ENCODE measurements at regions not wholly inside any gene's neighbourhood (a gene's known extent, or its start where the extent isn't known, plus 50 kb on each side); places are given as distances from the start of the nearest gene placed in this dataset.
A peak's percentile ranks its signal among the peaks of the same experiment; 100 is the strongest.
"Not testable (repeated sequence)": the region's sequence is repeated elsewhere in the genome, so short reads cannot be mapped to it uniquely, and the experiment has no call there.

DNA sequence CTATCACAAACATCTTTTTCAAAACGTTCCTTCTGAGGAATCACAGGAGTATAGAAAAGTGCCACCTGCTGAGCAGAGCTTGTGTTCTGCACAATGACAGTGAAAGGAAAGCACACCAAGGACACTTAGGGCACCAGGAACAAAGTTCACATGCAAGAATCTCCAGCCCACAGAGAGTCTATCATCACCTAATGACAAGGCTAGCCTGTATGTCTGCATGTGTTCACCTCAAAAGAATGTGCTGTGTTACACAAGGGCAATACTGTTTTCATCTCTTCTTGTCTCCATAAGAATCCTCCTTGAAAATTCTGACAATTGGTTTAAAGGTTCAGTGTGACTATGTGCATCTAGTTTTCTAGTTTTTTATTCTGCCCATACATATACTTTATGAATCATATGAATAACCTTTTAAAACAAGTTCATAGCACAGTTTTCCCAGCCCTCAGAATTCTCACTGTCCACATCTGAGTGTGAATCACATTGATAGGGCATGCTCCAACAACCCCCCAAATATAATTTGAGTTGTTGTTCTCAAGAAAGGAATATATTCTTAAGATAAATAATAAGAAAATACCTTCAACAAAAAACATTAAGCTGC, 118.0 kb downstream of the PWWP3B start:
- no peak overlapping the region for H3K27ac ChIP-seq
- FAIRE-seq, result no peak

DNA sequence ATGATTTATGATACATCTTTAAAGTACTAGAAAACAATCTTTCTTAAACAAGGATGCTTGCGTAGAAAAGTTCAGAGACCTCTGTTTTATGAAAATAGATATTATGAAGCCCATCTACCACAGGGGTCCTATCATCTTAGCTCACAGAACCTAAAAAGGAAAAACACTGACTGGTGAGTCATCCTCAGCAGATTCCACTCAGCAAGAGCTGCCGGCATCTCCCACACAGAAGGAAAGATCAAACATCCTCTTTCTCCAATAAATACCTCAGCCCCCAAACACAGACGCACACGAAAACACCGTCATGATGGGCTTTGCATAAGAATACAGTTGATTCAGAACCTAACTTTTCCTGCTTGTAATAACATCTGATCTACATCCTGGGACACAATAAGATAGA, 122.7 kb downstream of the PWWP3B start:
- H3K9me3 ChIP-seq; ATAC-seq; H3K4me3 ChIP-seq; POLR2A ChIA-PET; H3K4me1 ChIP-seq; DNase-seq (ENCODE audit: low read depth in 1 of 2, low spot score in 1 of 2); CTCF ChIA-PET; H3K4me2 ChIP-seq; FAIRE-seq; H3K27ac ChIP-seq: not testable (repeated sequence)
- no CpG with 5 or more reads among the region's 5 CpGs for WGBS (ENCODE audit: missing lambda C conversion rate)

More for the DNA sequence above, 118.0 kb downstream of the PWWP3B start:
- Histone ChIP-seq H3K4me1 (no peaks in the 10 kb centered on the region), H3K9me3 (no peaks in the 10 kb centered on the region), H3K4me2 (no peak overlapping the region), H3K4me3 (no peak overlapping the region)
- POLR2A ChIA-PET, result no interaction called here
- CTCF ChIA-PET, result no interaction called here
- no peak for ATAC-seq
- DNase-seq (ENCODE audit: low read depth in 1 of 2, low spot score in 1 of 2), result no peak
- TF ChIP-seq BHLHE40 (IDR thresholded peaks at IDR 0.05; ENCODE audit: low read depth, low read length) (no peak), PHF8 (IDR thresholded peaks at IDR 0.05; ENCODE audit: borderline replicate concordance, low read depth) (no peak), ZSCAN20 (CRISPR knock-in tag; IDR thresholded peaks at IDR 0.05) (no peak), MAZ (IDR thresholded peaks at IDR 0.05; ENCODE audit: borderline replicate concordance, low read depth, low read length) (no peak), EP300 (IDR thresholded peaks at IDR 0.05) (no peak), POLR2AphosphoS2 (conservative IDR thresholded peaks at IDR 0.05; ENCODE audit: low read length) (no peak), ZNF302 (CRISPR knock-in tag; IDR thresholded peaks at IDR 0.05) (no peak), CBX8 (IDR thresholded peaks at IDR 0.05) (no peak), ELK1 (IDR thresholded peaks at IDR 0.05; ENCODE audit: low read depth, low read length) (no peak), E2F6 (IDR thresholded peaks at IDR 0.05; ENCODE audit: borderline replicate concordance, low read depth) (no peak), EHF (CRISPR knock-in tag; IDR thresholded peaks at IDR 0.05) (no peak), FOXS1 (CRISPR knock-in tag; IDR thresholded peaks at IDR 0.05) (no peak)
- TF ChIP-seq, protein P1, sequence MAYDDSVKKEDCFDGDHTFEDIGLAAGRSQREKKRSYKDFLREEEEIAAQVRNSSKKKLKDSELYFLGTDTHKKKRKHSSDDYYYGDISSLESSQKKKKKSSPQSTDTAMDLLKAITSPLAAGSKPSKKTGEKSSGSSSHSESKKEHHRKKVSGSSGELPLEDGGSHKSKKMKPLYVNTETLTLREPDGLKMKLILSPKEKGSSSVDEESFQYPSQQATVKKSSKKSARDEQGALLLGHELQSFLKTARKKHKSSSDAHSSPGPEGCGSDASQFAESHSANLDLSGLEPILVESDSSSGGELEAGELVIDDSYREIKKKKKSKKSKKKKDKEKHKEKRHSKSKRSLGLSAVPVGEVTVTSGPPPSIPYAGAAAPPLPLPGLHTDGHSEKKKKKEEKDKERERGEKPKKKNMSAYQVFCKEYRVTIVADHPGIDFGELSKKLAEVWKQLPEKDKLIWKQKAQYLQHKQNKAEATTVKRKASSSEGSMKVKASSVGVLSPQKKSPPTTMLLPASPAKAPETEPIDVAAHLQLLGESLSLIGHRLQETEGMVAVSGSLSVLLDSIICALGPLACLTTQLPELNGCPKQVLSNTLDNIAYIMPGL (CRISPR knock-in tag; IDR thresholded peaks at IDR 0.05; ENCODE audit: borderline replicate concordance), result no peak
- 0% methylated on average over 1 of the region's 1 CpG for WGBS (ENCODE audit: missing lambda C conversion rate)

DNA sequence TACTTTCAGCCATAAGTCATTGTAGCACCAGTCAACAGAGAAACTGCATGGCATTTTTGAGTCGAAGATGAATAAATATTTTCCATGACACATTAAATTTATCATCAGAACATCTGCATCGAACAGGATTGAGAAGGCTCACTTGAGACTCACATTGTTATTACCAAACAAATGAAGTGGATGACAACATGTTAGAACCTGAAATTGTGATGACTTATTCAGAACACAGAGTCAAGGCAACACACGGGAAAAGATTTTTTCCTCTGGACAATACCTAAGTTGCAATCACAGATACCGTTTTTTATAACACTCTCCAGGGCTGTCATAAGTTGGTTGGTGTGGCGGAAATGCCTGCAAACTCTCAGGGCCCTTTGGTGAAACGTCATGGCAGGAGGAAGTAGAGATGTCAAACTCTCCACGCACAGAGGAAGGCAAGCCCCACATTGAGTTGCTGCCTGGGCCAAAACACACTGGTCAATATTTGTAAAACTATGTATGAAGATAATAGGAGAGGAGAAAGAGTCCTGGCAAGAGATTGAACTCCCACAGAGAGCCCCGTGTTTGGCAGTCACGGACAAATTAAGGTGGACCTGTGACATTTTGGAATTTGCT, 123.8 kb downstream of the PWWP3B start:
- DNase-seq (ENCODE audit: low read depth in 1 of 2, low spot score in 1 of 2); H3K4me1 ChIP-seq; CTCF ChIA-PET; H3K9me3 ChIP-seq; POLR2A ChIA-PET; ATAC-seq; H3K4me2 ChIP-seq; H3K4me3 ChIP-seq; H3K27ac ChIP-seq: not testable (repeated sequence)
- WGBS (ENCODE audit: missing lambda C conversion rate), result no CpG with 5 or more reads among the region's 9 CpGs
- peak; percentile 32 for FAIRE-seq

DNA sequence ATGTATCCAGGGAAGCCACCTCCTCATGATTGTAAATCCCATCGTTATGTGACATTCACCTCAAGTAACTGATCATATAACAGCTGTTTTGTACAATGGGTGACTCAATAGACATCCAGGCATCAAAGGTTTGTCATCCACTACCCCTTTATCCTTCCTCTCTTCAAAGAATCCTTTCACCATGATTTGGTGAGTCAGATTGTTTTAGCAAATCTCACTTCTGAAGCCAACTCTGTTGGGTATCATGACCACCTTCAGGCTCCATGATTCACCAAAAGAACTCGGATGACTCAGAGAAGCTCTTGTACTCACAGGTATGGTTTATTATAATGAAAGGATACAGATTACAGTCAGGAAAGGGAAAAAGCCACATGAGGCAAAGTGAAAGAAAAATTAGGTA, 132.1 kb downstream of the PWWP3B start:
- H3K4me2 ChIP-seq, result no peak overlapping the region
- no peak overlapping the region for H3K4me3 ChIP-seq
- ChIA-PET POLR2A (no interaction called here), CTCF (no interaction called here)
- H3K4me1 ChIP-seq, result no peaks in the 10 kb centered on the region
- no peaks in the 10 kb centered on the region for H3K9me3 ChIP-seq
- no peak for ATAC-seq
- no peak for FAIRE-seq
- DNase-seq (ENCODE audit: low read depth in 1 of 2, low spot score in 1 of 2), result no peak
- H3K27ac ChIP-seq, result no peak overlapping the region
- 3% methylated on average over 2 of the region's 2 CpGs for WGBS (ENCODE audit: missing lambda C conversion rate)
- TF ChIP-seq KDM1A (IDR thresholded peaks at IDR 0.05; ENCODE audit: low read depth) (no peak), HOXB5 (CRISPR knock-in tag; IDR thresholded peaks at IDR 0.05) (no peak), RNF2 (IDR thresholded peaks at IDR 0.05; ENCODE audit: borderline replicate concordance, low read depth) (no peak), SMC3 (IDR thresholded peaks at IDR 0.05) (no peak), FOSL2 (IDR thresholded peaks at IDR 0.05) (no peak), FOSL2 (CRISPR knock-in tag; IDR thresholded peaks at IDR 0.05) (no peak), POLR2A (IDR thresholded peaks at IDR 0.05; ENCODE audit: low read length) (no peak), RARB (CRISPR knock-in tag; IDR thresholded peaks at IDR 0.05) (no peak), HOXA7 (CRISPR knock-in tag; IDR thresholded peaks at IDR 0.05) (no peak), RFX5 (IDR thresholded peaks at IDR 0.05) (no peak), TFCP2L1 (CRISPR knock-in tag; IDR thresholded peaks at IDR 0.05) (no peak), BHLHE40 (IDR thresholded peaks at IDR 0.05; ENCODE audit: low read depth, low read length) (no peak)
- TF ChIP-seq, protein P2, sequence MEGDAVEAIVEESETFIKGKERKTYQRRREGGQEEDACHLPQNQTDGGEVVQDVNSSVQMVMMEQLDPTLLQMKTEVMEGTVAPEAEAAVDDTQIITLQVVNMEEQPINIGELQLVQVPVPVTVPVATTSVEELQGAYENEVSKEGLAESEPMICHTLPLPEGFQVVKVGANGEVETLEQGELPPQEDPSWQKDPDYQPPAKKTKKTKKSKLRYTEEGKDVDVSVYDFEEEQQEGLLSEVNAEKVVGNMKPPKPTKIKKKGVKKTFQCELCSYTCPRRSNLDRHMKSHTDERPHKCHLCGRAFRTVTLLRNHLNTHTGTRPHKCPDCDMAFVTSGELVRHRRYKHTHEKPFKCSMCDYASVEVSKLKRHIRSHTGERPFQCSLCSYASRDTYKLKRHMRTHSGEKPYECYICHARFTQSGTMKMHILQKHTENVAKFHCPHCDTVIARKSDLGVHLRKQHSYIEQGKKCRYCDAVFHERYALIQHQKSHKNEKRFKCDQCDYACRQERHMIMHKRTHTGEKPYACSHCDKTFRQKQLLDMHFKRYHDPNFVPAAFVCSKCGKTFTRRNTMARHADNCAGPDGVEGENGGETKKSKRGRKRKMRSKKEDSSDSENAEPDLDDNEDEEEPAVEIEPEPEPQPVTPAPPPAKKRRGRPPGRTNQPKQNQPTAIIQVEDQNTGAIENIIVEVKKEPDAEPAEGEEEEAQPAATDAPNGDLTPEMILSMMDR (IDR thresholded peaks at IDR 0.05), result no peak
- TF ChIP-seq, protein P3, sequence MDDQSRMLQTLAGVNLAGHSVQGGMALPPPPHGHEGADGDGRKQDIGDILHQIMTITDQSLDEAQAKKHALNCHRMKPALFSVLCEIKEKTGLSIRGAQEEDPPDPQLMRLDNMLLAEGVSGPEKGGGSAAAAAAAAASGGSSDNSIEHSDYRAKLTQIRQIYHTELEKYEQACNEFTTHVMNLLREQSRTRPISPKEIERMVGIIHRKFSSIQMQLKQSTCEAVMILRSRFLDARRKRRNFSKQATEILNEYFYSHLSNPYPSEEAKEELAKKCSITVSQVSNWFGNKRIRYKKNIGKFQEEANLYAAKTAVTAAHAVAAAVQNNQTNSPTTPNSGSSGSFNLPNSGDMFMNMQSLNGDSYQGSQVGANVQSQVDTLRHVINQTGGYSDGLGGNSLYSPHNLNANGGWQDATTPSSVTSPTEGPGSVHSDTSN (IDR thresholded peaks at IDR 0.05), result no peak
